NCI-H1092 treated with DMSO at 0.1 percent for 48 hours (cell line): ENCODE measurements at regions not wholly inside any gene's neighbourhood (a gene's known extent, or its start where the extent isn't known, plus 50 kb on each side); places are given as distances from the start of the nearest gene placed in this dataset.

Source experiments
- DNase-seq: peaks from one replicate; lab custom pipeline; 2025; lab: John Stamatoyannopoulos, UW

- no peak for DNase-seq
These were observed 118.8 kb downstream of the GADD45G start for GRCh38 chr9:89723469-89724100.

DNA sequence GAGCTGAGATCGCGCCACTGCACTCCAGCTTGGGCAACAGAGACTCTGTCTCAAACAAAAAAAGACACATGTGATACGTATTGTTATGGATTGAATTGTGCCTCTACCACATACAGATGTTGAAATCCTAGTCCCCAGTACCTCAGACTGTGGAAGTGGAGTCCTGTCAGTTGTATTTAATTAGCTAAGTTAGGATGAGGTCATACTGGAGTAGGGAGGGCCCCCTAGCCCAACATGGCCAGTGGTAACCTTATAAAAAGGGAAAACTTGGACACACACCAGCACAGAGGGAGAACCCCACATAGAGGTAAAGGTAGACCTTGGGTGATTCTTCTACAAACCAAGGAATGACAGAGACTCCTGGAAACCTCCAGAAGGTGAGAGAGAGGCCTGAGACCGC is 119.8 kb downstream of the GADD45G start:
- no peak for DNase-seq

DNA sequence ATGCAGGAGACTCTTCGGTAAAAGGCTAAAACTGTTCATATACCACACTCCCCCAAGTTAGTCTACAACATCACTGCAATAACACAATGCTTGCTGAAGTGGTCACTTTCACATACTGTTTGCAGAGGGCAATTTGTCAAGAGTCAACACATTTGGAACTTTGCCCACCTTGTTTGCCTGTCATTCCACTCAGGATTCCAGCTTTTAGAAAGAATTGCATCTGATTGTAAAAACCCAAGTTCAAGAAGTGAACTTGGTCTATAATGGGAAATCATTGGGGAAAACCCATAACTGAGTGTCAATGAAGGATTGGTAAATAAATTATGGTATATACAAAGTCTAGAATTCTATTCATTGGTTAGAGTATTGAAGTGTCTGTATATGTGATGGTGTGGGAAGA is 120.5 kb downstream of the GADD45G start:
- no peak for DNase-seq

GRCh38 chr9:89729954-89730530 is 125.2 kb downstream of the GADD45G start:
- DNase-seq = no peak

- DNase-seq = peak; percentile 91
These were observed 125.9 kb downstream of the GADD45G start for GRCh38 chr9:89730715-89731114.

- DNase-seq = no peak
These were observed 126.7 kb downstream of the GADD45G start for GRCh38 chr9:89731262-89732182.

DNA sequence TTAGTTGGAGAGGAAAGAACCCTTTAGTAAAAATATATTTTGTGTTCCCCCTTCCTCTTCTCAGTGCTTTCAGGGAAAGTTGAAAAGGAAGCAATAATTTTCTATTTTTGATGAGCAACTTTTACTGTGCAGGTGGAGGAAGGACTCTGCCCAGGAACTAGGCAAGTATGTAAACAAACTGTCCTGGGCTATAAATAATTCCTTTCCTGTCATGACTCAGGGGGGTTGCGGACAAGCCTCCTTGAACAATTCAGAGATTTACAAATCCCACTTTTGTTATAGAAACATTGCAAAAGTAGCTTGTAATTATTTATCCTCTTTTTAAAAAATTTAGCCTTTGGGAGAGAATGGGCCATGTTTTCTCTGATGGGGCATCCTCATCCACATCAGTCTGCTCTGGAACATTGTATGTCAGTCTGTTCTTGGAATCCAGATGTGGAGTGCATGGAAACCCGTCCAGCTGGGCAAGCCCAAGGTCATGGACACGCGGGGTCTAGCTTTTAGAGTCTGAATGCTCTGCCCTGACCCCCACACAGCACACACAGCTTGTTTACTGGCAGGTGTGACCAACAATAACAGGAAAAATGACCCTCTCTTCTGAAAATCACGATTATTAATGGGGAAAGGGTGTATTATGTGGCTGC is 127.6 kb downstream of the GADD45G start:
- DNase-seq = no peak

GRCh38 chr9:89732939-89733324 is 128.1 kb downstream of the GADD45G start:
- DNase-seq = no peak

GRCh38 chr9:89734600-89735041 is 129.8 kb downstream of the GADD45G start:
- DNase-seq = no peak

GRCh38 chr9:89738137-89738932 is 133.5 kb downstream of the GADD45G start:
- DNase-seq = no peak

- DNase-seq = no peak
These were observed 134.7 kb downstream of the GADD45G start for GRCh38 chr9:89739511-89739910.

DNA sequence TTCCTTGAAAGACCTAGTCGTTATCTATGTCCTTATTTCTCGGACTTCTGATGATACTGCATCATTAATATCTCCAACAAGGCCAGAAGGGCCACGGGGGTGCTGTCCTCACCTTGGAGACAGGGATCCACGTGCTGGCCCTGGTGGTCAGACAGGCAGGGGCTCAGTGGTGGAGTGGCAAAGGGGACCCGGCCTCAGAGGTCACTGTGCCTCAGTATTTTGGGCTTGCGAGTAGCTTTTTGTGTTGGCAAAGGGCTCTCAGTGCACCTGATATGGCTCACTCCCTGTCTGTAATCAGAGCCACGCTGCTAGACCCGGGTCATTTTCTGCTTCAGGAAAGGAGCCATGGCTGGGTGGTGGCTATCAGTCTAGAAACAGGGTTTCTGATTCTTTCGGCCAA is 135.1 kb downstream of the GADD45G start:
- no peak for DNase-seq

DNA sequence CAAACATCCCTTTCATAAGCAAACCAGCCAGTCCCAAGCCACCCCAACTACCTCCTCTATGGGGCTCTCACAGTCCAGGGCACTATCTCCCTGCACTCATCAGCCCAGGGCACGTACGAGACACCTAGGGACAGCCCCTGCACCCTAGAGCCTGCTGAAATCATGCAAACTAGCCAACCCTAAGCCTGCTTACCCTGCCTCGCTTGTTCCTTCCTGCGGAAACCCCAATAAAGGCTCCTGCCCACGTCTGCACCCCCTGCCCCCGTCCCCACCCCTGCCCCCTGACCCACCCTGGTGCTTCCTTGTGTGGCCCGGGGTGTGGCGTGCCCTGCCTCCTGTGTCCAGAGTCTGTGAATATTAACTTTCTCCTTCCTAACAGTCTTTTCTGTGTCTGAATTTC is 135.9 kb downstream of the GADD45G start:
- no peak for DNase-seq

GRCh38 chr9:89742660-89743059 is 137.8 kb downstream of the GADD45G start:
- DNase-seq = no peak

GRCh38 chr9:89743216-89743572 is 138.4 kb downstream of the GADD45G start:
- DNase-seq = no peak

- DNase-seq = peak; percentile 21
These were observed 138.9 kb downstream of the GADD45G start for GRCh38 chr9:89743573-89744254.

DNA sequence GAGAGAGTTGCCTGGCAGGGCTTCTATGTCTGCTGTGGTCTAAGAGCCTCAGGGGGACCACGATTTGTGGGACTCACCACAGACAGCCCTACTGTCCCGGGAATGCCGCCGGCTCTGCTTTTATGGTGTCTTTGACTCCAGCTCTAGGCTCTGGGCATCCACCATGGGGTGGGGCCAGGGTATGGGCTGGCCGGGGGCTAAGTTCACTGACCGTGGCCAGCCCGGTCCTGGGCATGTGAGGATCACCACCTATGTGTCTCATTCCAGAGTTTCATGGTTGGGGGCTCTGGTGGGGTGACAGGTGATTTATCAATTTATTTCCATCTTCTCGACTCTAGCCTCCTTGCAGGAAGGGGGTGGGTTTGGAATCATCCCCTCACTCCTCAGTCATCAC is 139.4 kb downstream of the GADD45G start:
- no peak for DNase-seq

DNA sequence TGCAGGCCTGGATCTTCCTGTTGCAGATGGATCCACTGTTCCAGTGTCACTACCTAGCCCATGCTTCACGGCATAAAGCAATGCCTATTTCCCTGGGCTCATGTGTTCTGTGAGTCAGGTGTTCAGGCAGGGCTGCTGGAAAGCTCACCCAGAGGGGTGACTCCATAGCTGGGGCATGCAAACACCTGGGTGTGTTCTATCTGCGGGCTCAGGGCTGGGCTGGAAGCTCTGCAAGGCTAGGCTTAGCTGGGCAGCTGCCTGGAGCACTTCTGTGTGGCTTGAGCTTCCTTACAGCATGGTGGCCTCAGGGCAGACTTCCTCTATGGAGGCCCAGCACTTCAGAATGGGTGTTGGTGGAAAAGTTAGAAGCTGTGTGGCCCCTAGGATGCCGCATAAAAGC is 139.9 kb downstream of the GADD45G start:
- no peak for DNase-seq

DNA sequence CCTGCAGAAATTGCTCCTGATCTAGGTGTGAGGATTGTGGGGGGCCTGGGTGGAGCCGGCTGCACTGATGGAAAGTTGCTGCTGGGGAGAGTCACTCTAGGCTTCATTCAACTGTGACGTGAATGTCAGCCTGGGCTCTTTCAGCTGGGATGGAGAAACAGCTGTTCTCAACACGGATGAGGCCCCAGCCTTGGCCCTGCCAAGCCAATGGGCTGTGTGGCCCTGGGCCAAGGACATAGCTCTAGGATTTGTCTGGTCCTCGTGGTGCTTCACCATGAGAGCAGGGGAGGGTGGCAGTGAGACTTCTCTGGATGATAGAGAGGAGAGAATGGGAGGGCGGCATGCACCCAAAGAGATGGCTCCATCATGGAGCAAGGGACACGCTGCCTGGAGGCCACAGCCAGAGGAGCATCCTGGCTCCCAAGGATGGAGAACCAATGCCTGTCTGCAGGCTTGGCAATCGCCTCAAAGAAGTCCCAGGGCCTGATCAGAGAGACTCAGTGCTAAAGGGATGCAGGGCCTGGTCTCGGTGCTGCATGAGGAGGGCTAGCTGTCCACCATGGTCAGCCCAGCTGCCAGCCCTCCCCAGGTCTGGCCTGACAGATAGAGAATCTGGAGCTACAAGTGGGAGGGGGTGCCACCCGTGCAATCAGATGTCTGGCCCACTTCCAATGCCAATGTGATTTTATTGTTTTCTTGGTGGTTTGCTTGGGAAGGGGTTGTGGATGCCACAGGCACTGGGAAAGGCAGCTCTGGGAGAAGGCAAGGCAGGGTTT is 141.0 kb downstream of the GADD45G start:
- DNase-seq = peak; percentile 22

- DNase-seq = peak; percentile 39
These were observed 141.7 kb downstream of the GADD45G start for GRCh38 chr9:89746385-89747116.
